HG03439 (cell line): ENCODE measurements at regions not wholly inside any gene's neighbourhood (a gene's known extent, or its start where the extent isn't known, plus 50 kb on each side); places are given as distances from the start of the nearest gene placed in this dataset.

Experiments
- ATAC-seq: cut with Tn5 transposase; IDR thresholded peaks from one replicate; pipeline ENCODE4 v1.9.1; 2021; ENCODE audit warnings: mild to moderate bottlenecking, moderate library complexity; ENCODE audit not compliant: unreplicated experiment

- ATAC-seq: no peak
Observed at GRCh38 chr15:85305050-85305449, 75.4 kb upstream of the AKAP13 start.

- ATAC-seq: no peak
Observed at GRCh38 chr15:85306946-85307686, 73.3 kb upstream of the AKAP13 start.

- ATAC-seq: no peak
Observed at GRCh38 chr15:85307687-85308045, 72.7 kb upstream of the AKAP13 start.

- ATAC-seq: no peak
Observed at GRCh38 chr15:85311647-85312046, 68.8 kb upstream of the AKAP13 start.

- ATAC-seq: peak; percentile 90
Observed at GRCh38 chr15:85312486-85312885, 67.9 kb upstream of the AKAP13 start.

- ATAC-seq: peak; percentile 7
Observed at GRCh38 chr15:85312929-85313331, 67.5 kb upstream of the AKAP13 start.

- no peak for ATAC-seq
Observed at GRCh38 chr15:85313339-85313738, 67.1 kb upstream of the AKAP13 start.

- ATAC-seq: no peak
Observed at GRCh38 chr15:85314146-85314545, 66.3 kb upstream of the AKAP13 start.

- ATAC-seq: no peak
Observed at GRCh38 chr15:85314633-85315032, 65.8 kb upstream of the AKAP13 start.

GRCh38 chr15:85316244-85316934 is 64.0 kb upstream of the AKAP13 start:
- ATAC-seq: no peak

- ATAC-seq: peak; percentile 86
Observed at GRCh38 chr15:85318048-85318731, 62.2 kb upstream of the AKAP13 start.

- ATAC-seq: no peak
Observed at GRCh38 chr15:85318732-85319076, 61.7 kb upstream of the AKAP13 start.

GRCh38 chr15:85324202-85324601 is 56.2 kb upstream of the AKAP13 start:
- no peak for ATAC-seq

- no peak for ATAC-seq
Observed at GRCh38 chr15:85325834-85326233, 54.6 kb upstream of the AKAP13 start.

GRCh38 chr15:85326291-85326690 is 54.1 kb upstream of the AKAP13 start:
- ATAC-seq: no peak

GRCh38 chr15:85327820-85328219 is 52.6 kb upstream of the AKAP13 start:
- ATAC-seq: no peak

GRCh38 chr15:85329561-85330422 is 50.6 kb upstream of the AKAP13 start:
- ATAC-seq: peak; percentile 66
